ENCODE measurements at regions not wholly inside any gene's neighbourhood (a gene's known extent, or its start where the extent isn't known, plus 50 kb on each side); places are given as distances from the start of the nearest gene placed in this dataset.

- no peak for TF ChIP-seq CTCF (IDR thresholded peaks at IDR 0.05)
- TF ChIP-seq EZH2 (IDR thresholded peaks at IDR 0.05; ENCODE audit: borderline replicate concordance, insufficient read depth, low read depth, low read length, poor library complexity, severe bottlenecking) = no peak
- Histone ChIP-seq H2AFZ (ENCODE audit: insufficient read depth, low read depth, low read length, poor library complexity, severe bottlenecking) (no peak overlapping the region), H4K20me1 (ENCODE audit: control insufficient read depth, insufficient read depth, low read length, poor library complexity, severe bottlenecking) (no peaks in the 10 kb centered on the region), H3K27ac (ENCODE audit: low read length in 2 of 2) (no peak overlapping the region), H3K9ac (ENCODE audit: low read length) (no peak overlapping the region), H3K9me3 (ENCODE audit: control extremely low read depth in 1 of 3, control insufficient read depth in 2 of 3, insufficient read depth in 1 of 3, low read length in 2 of 3) (no peaks in the 10 kb centered on the region), H3K4me1 (ENCODE audit: control insufficient read depth in 2 of 2, insufficient read depth in 2 of 2, low read length in 2 of 2) (no peaks in the 10 kb centered on the region), H3K27me3 (replicated peaks in 1 of 4; ENCODE audit: control extremely low read depth in 1 of 4, control insufficient read depth in 3 of 4, insufficient read depth in 4 of 4, low read length in 3 of 4) (no peaks in the 10 kb centered on the region), H3K4me3 (ENCODE audit: control extremely low read depth in 1 of 5, extremely low read depth in 1 of 5, insufficient read depth in 1 of 5, low read depth in 2 of 5, low read length in 4 of 5) (no peak overlapping the region), H3K36me3 (replicated peaks in 1 of 2; ENCODE audit: control extremely low read depth in 1 of 2, control insufficient read depth in 1 of 2, extremely low read depth in 1 of 2, insufficient read depth in 2 of 2, low read length in 1 of 2) (no peaks in the 10 kb centered on the region), H3K4me2 (replicated peaks; ENCODE audit: low read depth, low read length, poor library complexity, severe bottlenecking) (no peak overlapping the region), H3K79me2 (ENCODE audit: control insufficient read depth, insufficient read depth, low read length) (no peaks in the 10 kb centered on the region)
- Mint-ChIP-seq H3K27ac (no peak overlapping the region), H3K27me3 (peaks cover 16% of the 10 kb centered on the region), H3K9me3 (ENCODE audit: insufficient read depth) (no peaks in the 10 kb centered on the region), H3K4me3 (no peak overlapping the region), H3K4me1 (no peaks in the 10 kb centered on the region)
- intact Hi-C loops (cut with micrococcal nuclease) = no loop called here
- ChIA-PET CTCF (interaction anchor here (1.4 kb wide), 1 partner anchor 22 kb away, joined by 6 read pairs; no protein-coding TSS in a partner anchor), POLR2A (no interaction called here)
- ATAC-seq (ENCODE audit: low read depth) = no peak
- WGBS (ENCODE audit: insufficient coverage) = 77% methylated on average over 20 of the region's 22 CpGs
- no peak for DNase-seq
Observed at GRCh38 chr17:56737421-56738161, 96.1 kb downstream of the C17orf67 start.

- no peaks in the 10 kb centered on the region for H3K4me1 ChIP-seq (ENCODE audit: control insufficient read depth in 2 of 2, insufficient read depth in 2 of 2, low read length in 2 of 2)
- H3K27me3 Mint-ChIP-seq = peaks cover 16% of the 10 kb centered on the region
Observed at GRCh38 chr17:56739376-56739775, 94.3 kb downstream of the C17orf67 start.

More at GRCh38 chr17:56739376-56739775, 94.3 kb downstream of the C17orf67 start:
- POLR2A ChIA-PET = no interaction called here
- H3K4me1 Mint-ChIP-seq = no peaks in the 10 kb centered on the region
- intact Hi-C loops (cut with micrococcal nuclease) = no loop called here
- H3K9me3 ChIP-seq (ENCODE audit: control extremely low read depth in 1 of 3, control insufficient read depth in 2 of 3, insufficient read depth in 1 of 3, low read length in 2 of 3) = peaks cover 0 to 4% (median 0%) of the 10 kb centered on the region in 3 donors
- no peak overlapping the region for H3K4me2 ChIP-seq (replicated peaks; ENCODE audit: low read depth, low read length, poor library complexity, severe bottlenecking)
- H3K4me3 Mint-ChIP-seq = no peak overlapping the region
- H3K27me3 ChIP-seq (replicated peaks in 1 of 4; ENCODE audit: control extremely low read depth in 1 of 4, control insufficient read depth in 3 of 4, insufficient read depth in 4 of 4, low read length in 3 of 4) = no peaks in the 10 kb centered on the region
- DNase-seq (no peak), ATAC-seq (ENCODE audit: low read depth) (no peak)
- H3K27ac Mint-ChIP-seq = no peak overlapping the region
- TF ChIP-seq CTCF (IDR thresholded peaks at IDR 0.05) (no peak), EZH2 (IDR thresholded peaks at IDR 0.05; ENCODE audit: borderline replicate concordance, insufficient read depth, low read depth, low read length, poor library complexity, severe bottlenecking) (no peak)
- H4K20me1 ChIP-seq (ENCODE audit: control insufficient read depth, insufficient read depth, low read length, poor library complexity, severe bottlenecking) = no peaks in the 10 kb centered on the region
- H3K27ac ChIP-seq (ENCODE audit: low read length in 2 of 2) = no peak overlapping the region
- H2AFZ ChIP-seq (ENCODE audit: insufficient read depth, low read depth, low read length, poor library complexity, severe bottlenecking) = no peak overlapping the region
- no peaks in the 10 kb centered on the region for H3K36me3 ChIP-seq (replicated peaks in 1 of 2; ENCODE audit: control extremely low read depth in 1 of 2, control insufficient read depth in 1 of 2, extremely low read depth in 1 of 2, insufficient read depth in 2 of 2, low read length in 1 of 2)
- peaks cover 3% of the 10 kb centered on the region for H3K9me3 Mint-ChIP-seq (ENCODE audit: insufficient read depth)
- H3K79me2 ChIP-seq (ENCODE audit: control insufficient read depth, insufficient read depth, low read length) = no peaks in the 10 kb centered on the region
- CTCF ChIA-PET = interaction anchor here (0.6 kb wide), 1 partner anchor 52 kb away, joined by 4 read pairs; no protein-coding TSS in a partner anchor
- H3K4me3 ChIP-seq (ENCODE audit: control extremely low read depth in 1 of 5, extremely low read depth in 1 of 5, insufficient read depth in 1 of 5, low read depth in 2 of 5, low read length in 4 of 5) = no peak overlapping the region
- H3K9ac ChIP-seq (ENCODE audit: low read length) = no peak overlapping the region

Data from B cell (primary cell).